ENCODE measurements at regions not wholly inside any gene's neighbourhood (a gene's known extent, or its start where the extent isn't known, plus 50 kb on each side); places are given as distances from the start of the nearest gene placed in this dataset.

DNA sequence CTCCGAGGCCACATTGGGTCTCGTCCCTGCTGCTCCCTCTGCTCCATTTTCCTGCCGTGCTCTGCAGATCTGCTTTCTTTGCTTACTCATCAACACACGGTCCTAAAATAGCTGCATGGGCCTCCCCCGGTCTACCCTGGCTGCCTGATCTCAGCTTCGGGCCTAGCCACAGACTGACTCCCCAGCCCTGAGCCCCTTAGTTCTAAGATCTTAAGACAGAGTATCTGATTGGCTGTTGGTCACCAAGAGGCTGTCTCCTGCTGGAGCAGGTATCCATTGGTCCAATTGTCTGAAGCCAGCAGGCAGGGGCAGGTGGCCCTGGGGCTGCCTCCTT, 53.7 kb upstream of the NECTIN1 start:
- DNase-seq = peak in 2 of 56 donors; percentile 8 to 26

GRCh38 chr11:119782006-119782738, 53.2 kb upstream of the NECTIN1 start:
- DNase-seq = no peak

DNA sequence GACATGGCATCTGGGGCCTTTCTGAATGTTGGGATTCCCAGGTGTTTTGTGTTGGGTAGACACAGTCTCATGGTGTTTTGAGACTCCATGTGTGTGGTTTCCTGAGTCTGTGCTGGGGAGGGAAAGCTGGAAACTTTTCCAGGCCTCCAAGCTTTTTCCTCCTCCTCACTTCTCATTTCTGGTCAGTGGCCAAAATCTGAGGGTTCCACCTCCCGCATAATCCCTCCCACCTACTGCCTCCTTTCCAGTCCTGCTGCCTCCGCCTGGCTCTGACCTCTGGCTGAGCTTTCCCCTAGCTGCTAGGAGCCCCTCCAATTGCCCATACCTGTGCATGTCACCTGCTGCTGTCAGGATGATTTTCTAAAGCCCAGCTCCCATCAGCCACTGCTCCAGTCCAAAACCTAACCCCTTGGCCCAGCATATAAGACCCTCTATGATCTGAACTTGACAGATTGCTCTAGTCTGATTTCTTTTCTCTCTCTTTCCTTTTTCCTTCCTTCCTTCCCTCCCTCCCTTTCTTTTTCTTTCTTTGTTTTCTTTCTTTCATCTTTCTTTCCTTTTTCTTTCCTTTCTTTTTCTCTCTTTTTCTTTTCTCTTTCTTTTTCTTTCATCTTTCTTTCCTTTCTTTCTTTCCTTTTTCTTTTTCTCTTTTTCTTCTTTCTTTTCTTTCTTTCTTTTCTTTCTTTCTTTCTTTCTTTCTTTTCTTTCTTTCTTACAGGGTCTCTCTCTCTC, 51.4 kb upstream of the NECTIN1 start:
- no peak for DNase-seq

- no peak for DNase-seq
These were observed 50.4 kb upstream of the NECTIN1 start for GRCh38 chr11:119779195-119780071.

All from amygdala (tissue), 56 donors.